ENCODE measurements at regions not wholly inside any gene's neighbourhood (a gene's known extent, or its start where the extent isn't known, plus 50 kb on each side); places are given as distances from the start of the nearest gene placed in this dataset.
"Not testable (repeated sequence)": the region's sequence is repeated elsewhere in the genome, so short reads cannot be mapped to it uniquely, and the experiment has no call there.

DNA sequence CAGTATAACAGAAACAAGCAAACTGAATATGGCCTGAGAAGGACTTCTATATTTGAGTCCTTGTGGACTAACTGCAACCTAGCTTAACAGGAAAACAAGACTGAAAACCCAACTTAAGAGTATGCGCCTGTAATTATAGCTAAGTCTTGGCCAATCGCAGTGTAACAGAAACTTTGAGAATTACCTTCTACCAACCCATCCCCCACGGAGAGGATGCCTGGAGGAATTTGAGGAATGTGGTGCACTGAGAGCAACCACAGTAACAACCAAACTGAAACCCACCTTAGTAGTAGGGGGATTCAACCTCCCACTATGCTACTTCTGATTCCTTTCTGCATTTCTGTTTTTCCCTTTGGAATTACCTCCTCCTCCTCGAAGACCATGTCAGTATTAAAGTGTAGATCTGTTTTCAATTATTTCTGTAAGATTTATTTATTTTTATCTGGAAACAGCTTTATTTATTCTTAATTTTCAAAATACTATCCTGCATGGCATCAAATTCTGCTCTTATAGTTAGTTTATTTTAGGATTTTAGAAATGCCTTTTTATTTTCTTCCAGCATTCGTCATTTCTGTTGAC is 393.6 kb downstream of the KCNA4 start:
- no peak for DNase-seq

DNA sequence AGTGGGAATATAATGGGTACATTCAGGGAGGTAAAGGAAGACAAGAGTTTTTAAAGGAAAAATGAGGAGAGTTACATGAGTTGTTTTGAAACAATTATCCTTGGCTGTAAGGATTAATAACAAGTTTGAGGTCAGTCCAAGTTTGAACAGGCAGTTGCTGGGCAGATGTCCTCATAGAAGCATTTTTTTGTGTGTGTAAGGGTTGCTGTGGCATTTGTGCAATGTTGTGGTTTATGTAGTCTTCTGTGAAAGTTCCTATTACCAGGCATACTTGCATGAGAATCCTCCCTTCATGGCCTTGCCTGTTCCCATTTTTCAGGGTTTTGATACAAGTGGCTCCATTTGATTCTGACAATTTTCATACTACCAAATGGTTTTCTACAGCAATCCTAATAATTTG is 400.2 kb downstream of the KCNA4 start:
- DNase-seq: no peak

DNA sequence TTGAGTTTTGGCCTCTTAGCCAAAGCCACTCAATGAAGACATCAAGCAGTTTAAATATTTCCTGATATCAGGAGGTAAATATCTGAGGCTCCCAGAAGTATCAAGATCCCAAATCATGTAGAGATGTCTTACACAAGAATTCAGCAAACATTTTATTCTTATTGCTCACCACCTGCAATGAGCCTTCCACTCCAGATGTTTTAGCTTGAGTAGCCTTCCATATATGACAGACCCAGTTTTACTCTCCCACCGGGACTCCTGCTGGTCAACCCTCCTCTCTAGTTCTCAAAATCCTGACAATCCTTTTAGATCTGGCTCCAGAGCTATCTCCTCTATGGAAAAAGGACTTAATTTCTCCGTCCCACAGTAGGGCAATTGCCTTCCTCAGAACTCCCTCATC is 404.4 kb downstream of the KCNA4 start:
- no peak for DNase-seq

DNA sequence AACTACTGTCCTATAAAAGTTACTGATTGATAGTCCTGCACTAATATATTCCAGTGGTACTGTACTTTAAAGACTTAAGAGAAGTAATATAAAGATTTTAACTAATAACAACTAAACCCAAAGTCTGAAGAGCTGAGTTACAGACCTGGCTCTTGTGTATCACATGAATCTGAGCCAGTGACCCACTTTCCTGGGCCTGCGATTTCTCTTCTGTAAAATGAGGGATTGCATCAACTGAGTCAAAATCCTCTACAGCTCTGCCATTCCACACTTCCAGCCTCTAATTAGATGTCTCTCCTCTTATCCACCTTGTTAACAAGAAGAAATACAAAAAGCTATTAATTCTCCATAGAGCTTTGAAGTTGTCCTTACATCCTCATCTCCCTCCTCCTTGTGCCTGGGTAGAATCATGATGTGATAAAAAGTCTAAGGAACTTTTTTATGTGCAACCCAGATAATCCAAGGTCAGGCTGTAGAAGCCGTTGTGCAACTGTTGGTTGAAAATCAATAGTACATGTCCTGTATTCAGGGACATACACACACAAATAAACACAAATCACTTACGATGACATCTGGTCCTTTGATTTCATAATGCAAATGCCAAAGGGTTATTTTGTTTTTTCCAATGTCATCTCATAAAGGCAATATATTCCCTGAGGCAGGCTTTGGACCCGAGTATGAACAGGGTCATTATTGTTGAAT is 410.3 kb downstream of the KCNA4 start:
- no peak for DNase-seq

DNA sequence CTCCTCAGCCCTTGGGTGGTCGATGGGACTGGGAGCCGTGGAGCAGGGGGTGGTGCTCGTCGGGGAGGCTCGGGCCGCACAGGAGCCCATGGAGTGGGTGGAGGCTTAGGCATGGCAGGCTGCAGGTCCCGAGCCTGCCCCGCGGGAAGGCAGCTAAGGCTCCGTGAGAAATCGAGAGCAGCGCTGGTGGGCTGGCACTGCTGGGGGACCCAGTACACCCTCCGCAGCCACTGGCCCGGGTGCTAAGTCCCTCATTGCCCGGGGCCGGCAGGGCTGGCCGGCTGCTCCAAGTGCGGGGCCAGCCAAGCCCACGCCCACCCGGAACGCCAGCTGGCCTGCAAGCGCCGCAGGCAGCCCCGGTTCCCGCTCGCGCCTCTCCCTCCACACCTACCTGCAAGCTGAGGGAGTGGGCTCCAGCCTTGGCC is 416.7 kb downstream of the KCNA4 start:
- DNase-seq: not testable (repeated sequence)

DNA sequence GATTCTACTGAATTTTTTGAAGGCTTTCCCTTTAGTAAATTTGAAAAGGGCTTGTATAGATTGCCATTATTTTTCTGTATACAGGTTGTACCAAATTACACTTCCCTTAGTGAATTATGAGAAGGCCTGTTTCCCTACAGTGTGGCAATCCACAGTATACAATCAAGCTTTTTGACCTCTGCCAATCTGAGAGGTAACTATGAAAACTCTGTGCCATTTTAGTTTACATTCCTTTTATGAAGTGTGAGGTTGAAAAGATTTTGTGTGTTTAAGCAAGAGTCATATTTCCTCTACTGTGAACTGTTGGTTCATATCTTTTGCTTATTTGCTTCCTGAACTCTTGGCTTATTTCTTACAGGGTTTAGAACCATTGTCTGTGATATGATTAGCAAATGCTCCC is 432.5 kb downstream of the KCNA4 start:
- no peak for DNase-seq

DNA sequence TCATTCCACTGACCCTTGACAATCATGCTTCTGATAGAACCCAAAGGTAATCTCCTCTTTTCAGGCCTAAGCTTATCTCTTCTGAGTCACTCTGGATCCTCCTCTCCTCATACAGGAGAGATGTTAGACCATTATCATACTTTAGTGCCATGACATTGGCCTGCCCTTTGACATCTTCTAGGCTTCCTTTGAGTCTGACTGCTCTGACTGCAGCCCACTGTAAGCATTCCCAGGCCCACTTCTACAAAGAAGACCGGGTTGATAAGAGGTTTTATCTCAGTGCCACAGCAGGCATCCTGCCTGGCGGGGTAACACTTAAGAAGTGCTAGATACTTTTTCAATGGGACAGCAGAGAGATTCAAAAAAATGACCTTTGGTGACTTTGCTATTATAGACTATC is 438.0 kb downstream of the KCNA4 start:
- DNase-seq: no peak

DNA sequence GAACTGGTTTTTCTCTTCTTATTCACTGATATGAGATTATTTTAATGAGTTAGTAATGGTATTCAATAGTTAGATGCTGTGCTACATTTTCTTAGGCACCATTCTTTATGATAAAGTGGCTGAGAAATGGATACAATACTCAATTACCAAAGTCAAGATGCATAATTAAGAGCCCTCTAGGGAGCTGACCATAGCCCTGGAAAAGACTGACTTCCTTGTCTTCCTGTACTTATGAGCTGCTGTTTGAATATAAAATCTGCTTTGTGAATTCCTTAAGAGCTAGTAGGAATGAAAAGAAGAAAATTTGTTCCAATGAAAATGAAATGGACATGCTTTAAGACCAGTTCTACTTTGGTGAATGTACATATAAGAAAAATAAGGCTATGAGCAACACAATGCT is 452.3 kb downstream of the KCNA4 start:
- no peak for DNase-seq

DNA sequence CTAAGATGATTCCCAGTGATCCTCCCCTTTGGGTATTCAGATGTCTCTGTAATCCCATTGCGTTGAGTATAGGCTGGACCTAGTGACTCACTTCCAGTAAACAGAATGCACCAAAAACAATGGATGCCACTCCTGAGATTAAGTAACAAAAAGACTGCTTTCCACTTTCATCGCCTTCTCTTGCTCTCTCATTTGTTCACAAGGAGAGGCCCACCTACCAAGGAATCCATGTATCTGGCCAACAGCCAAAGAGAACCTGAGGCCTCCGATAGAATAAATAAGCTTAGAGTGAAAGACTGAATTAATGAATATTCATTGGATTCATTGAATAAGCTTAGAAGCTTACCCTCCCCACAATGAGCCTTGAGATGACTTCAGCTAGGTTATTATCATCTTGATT is 454.6 kb downstream of the KCNA4 start:
- DNase-seq: no peak

DNA sequence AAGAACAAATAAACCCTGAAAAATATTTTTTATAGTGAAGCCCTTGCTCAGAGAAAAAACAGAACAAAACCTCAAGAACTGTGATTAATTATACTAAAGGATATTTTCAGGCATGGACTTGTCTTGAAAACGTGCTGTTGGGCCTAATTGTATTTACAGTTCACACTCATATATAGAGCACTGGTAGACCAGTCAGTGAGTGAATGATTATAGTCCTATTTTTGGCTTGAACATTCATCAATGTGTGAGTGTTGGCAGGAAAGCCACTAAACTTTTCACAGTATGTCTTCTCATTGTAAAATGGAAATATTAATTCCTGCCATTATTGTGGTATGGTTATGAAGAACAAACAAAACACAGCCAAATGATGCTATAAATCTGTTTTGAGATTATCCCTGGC is 462.8 kb downstream of the KCNA4 start:
- no peak for DNase-seq

DNA sequence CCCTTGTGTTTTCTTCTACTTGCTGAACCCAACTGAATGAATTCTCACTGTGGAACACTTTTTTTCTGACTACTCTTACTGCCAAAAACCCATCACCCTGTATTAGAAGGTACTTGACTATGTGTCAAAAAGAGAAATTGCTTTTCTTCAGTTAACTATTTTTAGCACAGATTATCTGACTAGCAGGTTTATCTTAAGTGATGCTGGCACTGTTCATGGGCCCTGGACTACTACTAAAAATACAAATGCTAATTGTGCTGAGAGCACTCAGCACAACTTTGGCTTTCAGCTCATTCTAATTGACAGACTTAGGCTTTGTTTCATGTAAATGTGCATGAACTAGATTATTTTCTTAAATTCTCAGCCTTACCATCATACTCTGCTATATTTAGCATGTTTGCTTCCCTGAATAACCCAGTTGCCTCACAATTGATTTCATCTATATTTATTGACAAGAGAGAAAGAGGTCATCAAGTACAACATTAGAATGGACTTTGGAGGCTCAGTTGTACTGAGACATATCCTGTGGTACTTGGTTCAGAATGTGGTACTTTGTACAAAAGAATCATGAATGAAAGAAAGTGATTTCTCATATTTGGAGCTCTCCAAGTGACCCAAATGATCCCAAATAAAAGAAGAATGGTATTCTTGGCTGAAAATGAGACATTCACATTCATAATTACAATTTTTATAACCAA is 478.3 kb downstream of the KCNA4 start:
- no peak for DNase-seq

DNA sequence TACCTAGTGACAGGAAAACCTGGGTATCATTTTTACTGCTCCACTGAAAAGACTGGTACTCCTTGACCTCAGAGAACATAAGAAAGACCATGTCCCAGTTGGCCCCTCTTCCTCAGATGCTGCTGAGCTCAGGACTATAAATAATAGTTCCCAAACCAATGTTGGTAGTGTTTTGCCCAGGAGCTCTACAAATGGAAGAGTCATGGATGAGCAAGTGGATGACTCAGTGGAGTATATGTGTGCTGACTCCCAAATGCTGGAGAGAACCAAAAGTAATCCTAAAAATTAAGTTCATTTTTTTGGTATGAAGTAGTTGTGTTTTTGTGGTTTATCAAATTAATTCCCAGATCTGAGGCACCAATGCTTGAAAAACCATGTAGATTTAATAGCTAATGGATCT is 482.0 kb downstream of the KCNA4 start:
- DNase-seq: no peak

DNA sequence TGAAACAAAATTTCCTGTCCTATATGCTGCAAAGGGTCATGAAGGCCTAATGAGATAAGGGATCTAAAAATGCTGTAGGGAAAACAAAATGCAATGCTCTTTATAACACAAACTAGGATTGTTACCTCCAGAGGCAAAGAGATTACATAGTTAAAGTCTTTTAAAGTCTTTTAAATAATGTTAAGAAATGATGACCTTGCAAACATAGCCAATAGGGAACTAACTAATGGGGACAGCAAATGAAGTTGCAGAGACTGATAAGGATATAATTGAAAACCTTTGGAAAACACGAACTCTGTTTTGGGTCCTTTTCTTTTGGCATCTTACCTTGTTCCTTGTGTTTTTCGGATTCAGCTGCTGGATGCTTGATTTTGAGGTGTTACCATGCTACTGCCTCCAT is 485.9 kb downstream of the KCNA4 start:
- DNase-seq: no peak

DNA sequence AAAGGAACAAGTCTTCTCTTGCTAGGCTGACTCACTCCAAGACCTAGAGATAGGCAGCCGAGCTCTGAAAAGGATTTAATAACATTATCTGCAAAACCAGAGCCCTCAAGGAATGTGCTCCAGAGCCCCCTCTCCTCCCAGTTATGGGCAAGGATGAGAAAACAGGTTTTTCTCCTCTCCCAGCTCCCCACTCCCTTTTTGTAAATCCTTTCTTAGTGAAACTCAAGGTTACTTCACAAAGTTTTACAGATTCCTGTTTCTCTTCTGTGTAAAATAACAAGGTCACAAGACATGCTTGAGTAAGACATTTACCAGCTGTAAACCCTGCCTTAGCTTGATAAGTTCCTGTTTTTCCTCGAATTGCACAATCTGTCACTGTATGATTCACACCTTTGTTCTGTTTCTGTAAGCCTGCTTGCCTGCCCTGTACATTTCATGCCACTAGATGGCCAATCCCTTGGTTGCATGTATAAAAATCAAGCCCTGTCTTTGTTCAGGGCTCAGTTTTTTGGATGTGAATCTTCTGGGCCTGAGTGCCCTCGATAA is 489.4 kb downstream of the KCNA4 start:
- DNase-seq: no peak

DNA sequence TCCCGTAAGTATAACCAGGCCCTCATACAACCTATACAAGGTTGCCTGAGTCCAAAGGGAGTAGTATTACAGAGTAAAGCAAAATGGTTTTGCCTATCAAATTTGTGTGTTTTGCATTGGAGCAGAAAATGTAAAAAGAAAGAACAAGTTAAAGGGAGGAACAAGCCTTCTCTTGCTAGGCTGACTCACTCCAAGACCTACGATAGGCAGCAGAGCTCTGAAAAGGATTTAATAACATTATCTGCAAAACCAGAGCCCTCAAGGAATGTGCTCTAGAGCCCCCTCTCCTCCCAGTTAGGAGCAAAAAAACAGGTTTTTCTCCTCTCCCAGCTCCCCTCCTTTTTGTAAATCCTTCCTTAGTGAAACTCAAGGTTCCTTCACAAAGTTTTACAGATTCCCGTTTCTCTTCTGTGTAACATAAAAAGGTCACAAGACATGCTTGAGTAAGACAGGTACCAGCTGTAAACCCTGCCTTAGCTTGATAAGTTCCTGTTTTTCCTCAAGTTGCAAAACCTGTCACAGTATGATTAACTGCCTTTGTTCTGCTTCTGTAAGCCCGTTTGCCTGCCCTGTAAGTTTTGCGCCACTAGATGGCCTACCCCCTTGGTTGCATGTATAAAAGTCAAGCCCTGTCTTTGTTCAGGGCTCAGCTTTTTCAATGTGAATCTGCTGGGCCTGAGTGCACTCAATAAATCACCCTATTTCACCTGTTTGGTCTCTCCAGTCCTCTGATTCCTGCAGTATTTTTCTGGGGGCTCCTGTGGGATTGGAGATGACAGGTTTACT is 498.2 kb downstream of the KCNA4 start:
- DNase-seq: peak; percentile 30

DNA sequence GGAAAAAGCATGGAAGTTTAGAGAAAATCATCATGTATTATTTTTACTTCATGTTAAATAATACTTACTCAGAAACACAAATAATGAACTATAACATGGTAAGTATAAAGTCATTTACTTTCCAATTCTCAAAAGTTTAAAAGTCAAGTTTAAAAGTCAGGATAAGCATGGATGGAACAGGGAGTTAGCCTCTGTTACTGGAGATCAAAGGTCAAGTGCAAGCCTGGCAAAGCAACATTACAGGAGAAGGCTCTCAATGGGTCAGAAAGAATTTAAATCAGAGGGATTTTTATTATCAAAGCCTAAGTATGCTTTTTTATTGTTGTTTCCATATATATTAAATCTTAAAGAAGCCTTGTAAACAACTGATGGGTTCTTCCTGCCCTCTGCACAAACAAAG is 505.4 kb downstream of the KCNA4 start:
- DNase-seq: no peak

DNA sequence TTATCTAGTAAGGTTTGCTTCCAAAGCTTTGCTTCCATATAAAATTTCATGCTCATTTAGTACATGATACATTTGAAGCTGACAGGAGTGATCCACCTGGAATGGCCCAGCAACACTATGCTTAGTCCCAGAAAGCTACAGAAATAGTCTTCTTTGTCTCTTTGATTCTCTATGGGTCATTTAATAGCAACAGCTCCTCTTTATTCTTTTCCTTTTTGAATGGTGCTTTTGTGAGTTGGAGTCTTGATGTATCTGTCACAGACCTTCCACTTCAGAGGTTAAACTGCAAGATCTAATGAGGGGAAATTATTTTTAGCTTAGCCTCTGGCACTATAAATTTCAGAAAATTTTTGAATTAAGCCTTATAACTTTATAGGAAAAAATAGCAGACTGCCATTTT is 509.5 kb downstream of the KCNA4 start:
- no peak for DNase-seq

DNA sequence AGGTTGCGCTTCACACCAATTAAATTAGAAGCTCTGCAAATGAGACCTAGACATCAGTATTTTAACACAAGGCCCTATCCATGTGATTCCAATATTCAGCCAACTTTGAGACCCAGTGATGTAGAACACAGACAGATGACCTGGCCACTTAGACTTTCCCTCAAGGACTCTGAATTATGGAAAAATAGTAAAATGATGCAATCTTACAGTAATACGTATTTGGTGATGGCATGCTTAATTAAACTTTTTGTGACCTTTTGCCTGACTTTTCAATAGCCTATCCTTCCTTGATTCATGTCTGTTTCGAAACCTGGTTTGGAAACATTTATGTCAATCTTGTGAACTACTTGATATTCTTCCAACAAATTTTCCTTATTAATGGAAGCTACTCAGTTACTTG is 521.2 kb downstream of the KCNA4 start:
- no peak for DNase-seq

DNA sequence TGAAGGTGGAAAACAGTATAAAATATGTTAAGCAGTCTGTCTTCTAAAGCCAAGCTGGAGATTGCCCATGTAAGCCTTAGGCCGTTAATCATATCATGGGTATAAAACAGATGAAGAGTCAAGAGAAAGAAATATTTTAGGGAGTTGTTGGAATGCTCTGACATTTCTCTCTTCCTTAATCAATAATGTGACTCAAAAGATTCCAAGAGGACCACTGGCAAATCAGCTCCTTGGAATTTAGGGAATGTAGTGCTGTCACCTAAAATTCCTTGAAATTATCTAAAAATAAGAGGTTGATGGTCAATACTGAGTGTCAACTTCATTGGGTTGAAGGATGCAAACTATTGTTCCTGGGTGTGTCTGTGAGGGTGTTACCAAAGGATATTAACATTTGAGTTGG is 525.9 kb downstream of the KCNA4 start:
- DNase-seq: no peak

DNA sequence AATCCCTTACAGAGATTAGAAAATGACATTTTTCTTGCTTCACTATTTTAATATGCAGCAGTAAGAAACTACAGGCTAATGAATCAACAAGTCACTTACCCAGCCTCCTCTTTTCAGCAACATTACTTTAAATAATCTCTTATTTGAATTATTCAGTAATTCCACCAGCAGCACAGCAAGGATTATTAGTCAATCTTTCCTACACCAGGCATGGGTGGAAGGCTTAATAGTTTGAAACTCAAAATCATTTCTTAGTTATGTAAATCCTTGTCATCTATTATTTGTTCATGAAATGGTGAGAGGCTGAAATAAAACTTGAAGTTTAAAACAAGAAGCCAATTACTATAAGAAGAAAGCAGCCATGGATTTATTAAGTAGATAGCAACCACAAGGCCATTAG is 530.5 kb downstream of the KCNA4 start:
- no peak for DNase-seq

DNA sequence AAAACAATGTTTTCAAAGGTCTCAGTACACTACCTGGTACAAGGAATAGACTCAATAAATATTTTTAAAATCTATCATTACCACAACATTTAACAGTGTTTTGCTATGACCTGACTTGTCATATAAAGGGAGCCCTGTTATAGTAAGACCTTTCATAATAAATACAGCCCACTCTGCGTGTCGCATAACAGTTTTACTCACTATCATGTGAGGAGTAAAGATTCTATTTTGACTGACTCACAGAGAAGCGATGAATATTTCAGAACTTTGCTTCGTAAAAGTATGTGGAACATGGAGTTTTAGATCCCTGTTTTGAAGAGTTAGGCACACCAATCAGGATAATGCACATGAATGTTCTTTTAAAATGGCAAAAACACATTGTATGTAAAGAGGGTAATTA is 531.2 kb downstream of the KCNA4 start:
- DNase-seq: no peak

DNA sequence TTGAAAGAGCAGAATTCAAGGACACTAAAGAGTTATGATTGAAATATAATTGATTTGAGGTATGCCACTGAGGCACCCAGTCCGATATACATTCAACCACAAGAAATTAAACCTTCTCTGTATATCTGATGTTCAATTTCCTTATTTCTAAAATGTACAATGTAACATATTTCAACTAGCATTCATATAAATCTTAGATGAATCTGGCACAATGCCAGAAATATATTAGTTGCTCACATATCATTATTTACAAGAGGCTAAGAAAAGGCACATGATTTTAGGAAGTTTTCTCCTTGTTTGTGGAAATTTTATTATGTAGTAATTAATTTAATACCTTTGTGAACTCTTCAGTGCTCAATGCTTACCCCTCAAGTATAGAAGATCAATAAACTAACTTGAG is 532.3 kb downstream of the KCNA4 start:
- no peak for DNase-seq

DNA sequence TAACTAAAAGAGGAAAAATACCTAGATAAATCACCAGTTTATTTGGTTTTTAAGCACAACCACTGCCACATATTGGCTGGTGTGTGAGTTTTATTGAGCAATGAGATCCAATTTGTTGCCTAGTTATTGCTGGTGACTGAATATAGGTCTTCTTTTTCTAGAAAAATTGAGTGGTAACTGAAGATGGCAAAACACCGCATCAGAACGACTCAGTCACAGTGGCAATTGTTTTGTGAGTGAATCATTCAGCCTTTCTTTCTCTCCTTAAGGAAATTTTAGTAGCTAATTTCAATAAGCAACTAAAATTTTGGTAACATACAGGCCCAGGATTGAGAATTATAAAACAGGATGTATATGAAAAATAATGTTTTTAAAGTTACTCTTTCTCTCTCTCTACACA is 533.0 kb downstream of the KCNA4 start:
- DNase-seq: no peak

Measured in femur (tissue), 1 donor.